ENCODE measurements at regions not wholly inside any gene's neighbourhood (a gene's known extent, or its start where the extent isn't known, plus 50 kb on each side); places are given as distances from the start of the nearest gene placed in this dataset.
"Not testable (repeated sequence)": the region's sequence is repeated elsewhere in the genome, so short reads cannot be mapped to it uniquely, and the experiment has no call there.

GRCh38 chrX:45596188-45596808 is 395.6 kb upstream of the DIPK2B start:
- peaks cover 0 to 13% of the 10 kb centered on the region in 2 donors for H3K27me3 Mint-ChIP-seq
- DNase-seq (no peak), ATAC-seq (replicated peaks) (no peak)
- no peak overlapping the region for H3K4me3 Mint-ChIP-seq
- no peaks in the 10 kb centered on the region for H3K9me3 Mint-ChIP-seq
- no peak overlapping the region for H3K27ac Mint-ChIP-seq
- peaks cover 0 to 10% of the 10 kb centered on the region in 2 donors for H3K4me1 Mint-ChIP-seq
- no peaks in the 10 kb centered on the region for H3K36me3 Mint-ChIP-seq

GRCh38 chrX:45592101-45592500 is 391.4 kb upstream of the DIPK2B start:
- H3K27me3 Mint-ChIP-seq: peaks cover 0 to 21% of the 10 kb centered on the region in 2 donors
- no peak for DNase-seq
- ATAC-seq (replicated peaks): no peak
- H3K9me3 Mint-ChIP-seq: peaks cover 0 to 5% of the 10 kb centered on the region in 2 donors
- H3K27ac Mint-ChIP-seq: no peak overlapping the region
- peaks cover 0 to 7% of the 10 kb centered on the region in 2 donors for H3K4me1 Mint-ChIP-seq
- H3K36me3 Mint-ChIP-seq: no peaks in the 10 kb centered on the region
- no peak overlapping the region for H3K4me3 Mint-ChIP-seq

- Mint-ChIP-seq H3K9me3 (peaks cover 0 to 5% of the 10 kb centered on the region in 2 donors), H3K4me3 (no peak overlapping the region), H3K27me3 (peaks cover 0 to 21% of the 10 kb centered on the region in 2 donors), H3K27ac (no peak overlapping the region), H3K4me1 (peaks cover 0 to 3% of the 10 kb centered on the region in 2 donors), H3K36me3 (no peaks in the 10 kb centered on the region)
- DNase-seq (no peak), ATAC-seq (replicated peaks) (no peak)
These were observed 391.0 kb upstream of the DIPK2B start for GRCh38 chrX:45591650-45592049.

- Mint-ChIP-seq H3K27me3 (peaks cover 0 to 8% of the 10 kb centered on the region in 2 donors), H3K27ac (no peak overlapping the region), H3K4me1 (no peaks in the 10 kb centered on the region), H3K36me3 (peaks cover 2 to 4% of the 10 kb centered on the region in 2 donors), H3K9me3 (peaks cover 7 to 15% of the 10 kb centered on the region in 2 donors), H3K4me3 (no peak overlapping the region)
- no peak for ATAC-seq (replicated peaks)
- DNase-seq: no peak
These were observed 384.0 kb upstream of the DIPK2B start for GRCh38 chrX:45584717-45585116.

GRCh38 chrX:45577361-45577760 is 376.7 kb upstream of the DIPK2B start:
- H3K36me3 Mint-ChIP-seq: peaks cover 4% of the 10 kb centered on the region in 2 donors

GRCh38 chrX:45571453-45571852 is 370.8 kb upstream of the DIPK2B start:
- no peaks in the 10 kb centered on the region for H3K27me3 Mint-ChIP-seq
- no peaks in the 10 kb centered on the region for H3K36me3 Mint-ChIP-seq
- no peak for ATAC-seq (replicated peaks)
- H3K4me3 Mint-ChIP-seq: no peak overlapping the region
- no peak for DNase-seq
- H3K4me1 Mint-ChIP-seq: no peaks in the 10 kb centered on the region
- H3K9me3 Mint-ChIP-seq: no peaks in the 10 kb centered on the region
- no peak overlapping the region for H3K27ac Mint-ChIP-seq

More at GRCh38 chrX:45577361-45577760, 376.7 kb upstream of the DIPK2B start:
- H3K4me3 Mint-ChIP-seq: no peak overlapping the region
- H3K9me3 Mint-ChIP-seq: peaks cover 7 to 14% of the 10 kb centered on the region in 2 donors
- H3K4me1 Mint-ChIP-seq: no peaks in the 10 kb centered on the region
- no peaks in the 10 kb centered on the region for H3K27me3 Mint-ChIP-seq
- DNase-seq (no peak), ATAC-seq (replicated peaks) (no peak)
- no peak overlapping the region for H3K27ac Mint-ChIP-seq

GRCh38 chrX:45566456-45566855 is 365.8 kb upstream of the DIPK2B start:
- Mint-ChIP-seq H3K4me1 (no peaks in the 10 kb centered on the region), H3K36me3 (no peaks in the 10 kb centered on the region), H3K4me3 (no peak overlapping the region), H3K9me3 (no peaks in the 10 kb centered on the region), H3K27ac (no peak overlapping the region), H3K27me3 (peaks cover 0 to 5% of the 10 kb centered on the region in 2 donors)
- DNase-seq (no peak), ATAC-seq (replicated peaks) (no peak)

- Mint-ChIP-seq H3K4me1 (no peaks in the 10 kb centered on the region), H3K27me3 (peaks cover 0 to 11% of the 10 kb centered on the region in 2 donors), H3K9me3 (no peaks in the 10 kb centered on the region), H3K27ac (no peak overlapping the region), H3K4me3 (no peak overlapping the region), H3K36me3 (no peaks in the 10 kb centered on the region)
- DNase-seq (no peak), ATAC-seq (replicated peaks) (no peak)
These were observed 356.7 kb upstream of the DIPK2B start for GRCh38 chrX:45557387-45557786.

GRCh38 chrX:45554736-45555135 is 354.1 kb upstream of the DIPK2B start:
- H3K36me3 Mint-ChIP-seq: no peaks in the 10 kb centered on the region
- no peaks in the 10 kb centered on the region for H3K9me3 Mint-ChIP-seq
- no peaks in the 10 kb centered on the region for H3K27me3 Mint-ChIP-seq
- ATAC-seq (replicated peaks) (no peak), DNase-seq (no peak)
- no peak overlapping the region for H3K27ac Mint-ChIP-seq
- H3K4me3 Mint-ChIP-seq: no peak overlapping the region
- no peaks in the 10 kb centered on the region for H3K4me1 Mint-ChIP-seq

GRCh38 chrX:45553417-45553816 is 352.7 kb upstream of the DIPK2B start:
- no peaks in the 10 kb centered on the region for H3K9me3 Mint-ChIP-seq
- ATAC-seq (replicated peaks): no peak
- DNase-seq: no peak
- H3K4me3 Mint-ChIP-seq: no peak overlapping the region
- no peak overlapping the region for H3K27ac Mint-ChIP-seq
- H3K36me3 Mint-ChIP-seq: no peaks in the 10 kb centered on the region
- H3K27me3 Mint-ChIP-seq: no peaks in the 10 kb centered on the region
- H3K4me1 Mint-ChIP-seq: no peaks in the 10 kb centered on the region

GRCh38 chrX:45546697-45547096 is 346.0 kb upstream of the DIPK2B start:
- not testable (repeated sequence) for ATAC-seq (replicated peaks); H3K9me3 Mint-ChIP-seq; H3K4me3 Mint-ChIP-seq; H3K4me1 Mint-ChIP-seq; DNase-seq; H3K36me3 Mint-ChIP-seq; H3K27ac Mint-ChIP-seq; H3K27me3 Mint-ChIP-seq

- H3K36me3 Mint-ChIP-seq: no peaks in the 10 kb centered on the region
- peaks cover 0 to 19% of the 10 kb centered on the region in 2 donors for H3K27me3 Mint-ChIP-seq
- H3K27ac Mint-ChIP-seq: no peak overlapping the region
- no peaks in the 10 kb centered on the region for H3K9me3 Mint-ChIP-seq
- ATAC-seq (replicated peaks): no peak
- no peak for DNase-seq
- no peak overlapping the region for H3K4me3 Mint-ChIP-seq
- H3K4me1 Mint-ChIP-seq: no peaks in the 10 kb centered on the region
These were observed 339.5 kb upstream of the DIPK2B start for GRCh38 chrX:45540181-45540580.

- no peaks in the 10 kb centered on the region for H3K4me1 Mint-ChIP-seq
- H3K9me3 Mint-ChIP-seq: peaks cover 2 to 5% of the 10 kb centered on the region in 2 donors
- peaks cover 0 to 3% of the 10 kb centered on the region in 2 donors for H3K36me3 Mint-ChIP-seq
- no peak for ATAC-seq (replicated peaks)
- H3K27me3 Mint-ChIP-seq: peaks cover 0 to 36% of the 10 kb centered on the region in 2 donors
- no peak overlapping the region for H3K4me3 Mint-ChIP-seq
- no peak for DNase-seq
- no peak overlapping the region for H3K27ac Mint-ChIP-seq
These were observed 337.3 kb upstream of the DIPK2B start for GRCh38 chrX:45537936-45538335.

- Mint-ChIP-seq H3K4me3 (no peak overlapping the region), H3K9me3 (no peaks in the 10 kb centered on the region), H3K36me3 (no peaks in the 10 kb centered on the region), H3K27me3 (peaks cover 0 to 11% of the 10 kb centered on the region in 2 donors), H3K4me1 (no peaks in the 10 kb centered on the region), H3K27ac (no peak overlapping the region)
- ATAC-seq (replicated peaks) (no peak), DNase-seq (no peak)
These were observed 327.2 kb upstream of the DIPK2B start for GRCh38 chrX:45527834-45528233.

GRCh38 chrX:45524805-45525204 is 324.1 kb upstream of the DIPK2B start:
- Mint-ChIP-seq H3K4me3 (no peak overlapping the region), H3K36me3 (peaks cover 0 to 1% of the 10 kb centered on the region in 2 donors), H3K27me3 (peaks cover 0 to 5% of the 10 kb centered on the region in 2 donors), H3K27ac (no peak overlapping the region), H3K9me3 (no peaks in the 10 kb centered on the region), H3K4me1 (no peaks in the 10 kb centered on the region)
- DNase-seq: no peak
- no peak for ATAC-seq (replicated peaks)

Data from stimulated activated naive B cell treated with anti-CD40 and anti-IgM and Interleukin-4, amounts not matched to agents 10 μg/mL and 1 μg/mL and 100 μg/mL, for 72 hours (primary cell).